Hematopoietic multipotent progenitor cell treated with erythropoietin and hydrocortisone succinate and interleukin-3 and kit ligand, for 15 days (in vitro differentiated cells): ENCODE measurements at regions not wholly inside any gene's neighbourhood (a gene's known extent, or its start where the extent isn't known, plus 50 kb on each side); places are given as distances from the start of the nearest gene placed in this dataset.
"Not testable (repeated sequence)": the region's sequence is repeated elsewhere in the genome, so short reads cannot be mapped to it uniquely, and the experiment has no call there.

ENCODE experiments used
- DNase-seq: peaks from one replicate; pipeline ENCODE4 v3.0.0-alpha.2; 2015; ENCODE audit warnings: low spot score

DNA sequence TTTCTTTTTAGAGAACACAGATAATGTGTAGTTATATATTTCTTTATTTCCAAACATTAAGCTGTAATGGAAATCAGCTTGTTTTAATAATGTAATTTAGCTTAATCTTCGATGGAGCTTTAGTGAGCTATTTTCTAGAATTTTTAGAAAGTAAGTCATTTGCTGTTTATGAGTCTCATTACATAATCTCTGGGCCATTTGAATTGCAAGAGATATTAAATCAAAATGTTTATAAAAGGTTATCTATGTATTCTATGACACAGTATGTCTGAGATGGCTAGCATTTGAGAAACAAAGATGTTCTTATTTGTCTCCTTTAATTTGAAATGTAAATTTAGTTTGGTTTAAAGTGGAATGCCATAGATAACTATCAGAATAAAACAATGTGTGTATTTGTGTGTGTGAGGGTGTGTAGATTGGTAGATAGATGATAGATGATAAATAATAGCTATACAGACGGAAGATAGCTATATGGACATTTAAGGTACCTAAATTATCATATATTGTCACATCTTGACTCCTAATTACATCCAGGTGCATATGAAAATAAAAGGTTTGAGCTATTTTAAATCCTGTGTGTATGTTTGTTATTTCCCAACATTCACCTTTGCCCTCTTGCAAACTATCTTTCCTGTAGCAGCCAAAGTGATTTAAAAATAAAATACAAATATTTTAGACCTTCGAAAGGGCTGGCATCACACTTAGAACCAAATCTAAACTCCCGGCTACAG lies 478.0 kb upstream of the KLF6 start:
- no peak for DNase-seq

DNA sequence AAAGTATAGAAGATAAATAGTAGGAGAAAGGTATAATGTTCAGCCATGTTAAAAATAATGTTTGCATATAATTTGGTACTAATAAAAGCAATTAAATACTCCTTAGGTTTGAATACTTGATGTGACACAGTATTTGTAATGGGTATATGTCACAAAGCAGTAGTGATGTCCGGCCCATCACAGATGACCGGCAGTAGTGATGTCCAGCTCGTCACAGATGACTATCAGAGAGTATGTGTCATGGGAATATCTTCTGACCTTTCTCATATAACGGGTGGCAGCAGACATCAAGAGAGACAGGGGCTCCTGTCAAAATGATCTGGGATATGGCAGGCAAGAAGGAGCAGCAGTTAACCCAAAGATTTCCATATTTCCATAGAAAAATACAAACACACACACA lies 477.4 kb upstream of the KLF6 start:
- DNase-seq, result no peak

DNA sequence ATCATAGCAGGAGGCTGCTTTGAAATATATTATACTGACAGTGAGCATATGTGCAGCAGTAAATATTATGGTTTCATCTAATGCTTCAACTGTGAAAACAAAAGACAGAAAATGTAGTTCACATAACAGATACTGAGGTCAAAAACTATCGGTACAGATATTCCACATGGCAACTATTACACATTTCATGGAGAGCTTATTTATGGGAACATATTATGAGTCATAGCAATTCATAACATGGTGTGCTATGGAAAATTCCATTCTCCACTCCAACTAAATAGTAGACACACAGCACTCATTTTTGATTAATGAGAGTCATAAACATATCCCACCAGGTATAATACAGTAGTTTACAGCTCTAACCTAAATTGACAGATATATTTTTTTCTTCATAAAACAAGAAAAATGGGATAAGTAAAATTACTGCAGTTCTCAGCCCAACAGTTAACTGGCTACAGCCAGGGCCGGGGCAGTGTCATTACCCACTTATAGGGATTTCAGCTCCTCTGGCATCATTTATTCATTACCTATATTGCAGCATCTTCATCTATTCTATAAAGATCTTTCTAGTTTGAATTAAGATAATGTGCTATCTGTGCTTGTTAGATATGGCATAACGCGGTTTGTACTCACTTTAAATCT lies 475.6 kb upstream of the KLF6 start:
- DNase-seq, result no peak

DNA sequence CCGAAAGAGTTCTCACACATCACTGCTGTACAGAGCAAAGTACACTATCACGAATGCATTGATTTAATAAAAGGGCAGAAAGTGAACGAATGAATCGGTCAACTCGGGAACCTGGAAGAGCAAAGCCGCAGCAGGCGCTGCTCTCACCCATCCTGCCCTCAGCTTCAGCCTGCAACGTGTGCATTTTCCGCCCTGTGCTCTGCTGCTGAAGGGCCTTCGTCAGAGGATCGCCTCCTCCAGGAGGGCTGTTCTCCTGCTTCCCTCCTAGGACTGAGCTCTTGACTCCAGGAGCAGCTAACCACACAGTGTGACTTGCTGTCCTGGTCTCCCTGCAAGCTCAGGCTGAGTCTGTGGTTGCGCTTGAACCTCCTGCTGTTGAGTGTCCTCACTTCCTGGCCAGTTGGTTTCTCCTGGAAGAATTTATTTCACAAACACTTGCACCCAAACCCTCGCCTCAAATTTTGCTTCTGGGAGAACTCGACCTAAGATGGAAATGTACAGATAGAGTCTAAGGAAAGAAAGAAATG lies 473.0 kb upstream of the KLF6 start:
- no peak for DNase-seq

DNA sequence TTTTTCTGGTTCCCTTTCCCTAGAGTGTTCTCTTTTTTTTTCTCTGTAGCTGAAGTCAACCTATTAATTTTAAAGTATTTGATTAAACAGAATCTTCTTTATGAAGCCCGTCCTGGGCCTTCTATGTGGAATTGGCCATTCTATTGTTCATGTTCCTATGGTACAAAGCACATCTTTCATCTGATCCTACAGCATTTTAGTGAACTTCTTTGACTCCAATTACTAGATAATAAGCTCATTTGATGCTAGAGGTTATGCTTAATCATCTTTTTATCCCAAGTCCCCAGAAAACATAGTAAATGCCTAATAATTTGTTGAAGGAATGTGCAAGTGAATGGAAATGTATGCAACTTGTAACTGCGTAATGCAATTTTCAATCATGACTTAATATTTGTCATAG lies 472.0 kb upstream of the KLF6 start:
- DNase-seq, result no peak

DNA sequence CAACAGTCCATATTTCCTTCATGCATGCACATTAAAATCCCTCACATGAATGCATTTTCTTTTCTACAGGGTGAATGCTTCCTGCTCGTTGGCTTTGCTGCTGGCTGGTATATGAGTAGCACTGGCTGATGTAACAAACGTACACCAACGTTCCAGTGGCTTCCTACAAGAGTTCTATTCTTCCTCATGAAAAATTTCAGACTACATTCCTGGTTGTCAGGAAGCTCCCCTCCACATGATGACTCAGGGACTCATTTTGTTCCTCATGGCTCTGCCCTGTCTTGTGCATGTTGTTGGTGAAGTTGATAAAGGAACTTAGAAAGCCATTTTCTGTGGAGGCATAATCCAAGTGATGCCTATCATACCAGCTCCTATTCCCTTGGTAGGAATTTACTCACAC lies 470.7 kb upstream of the KLF6 start:
- DNase-seq, result no peak

DNA sequence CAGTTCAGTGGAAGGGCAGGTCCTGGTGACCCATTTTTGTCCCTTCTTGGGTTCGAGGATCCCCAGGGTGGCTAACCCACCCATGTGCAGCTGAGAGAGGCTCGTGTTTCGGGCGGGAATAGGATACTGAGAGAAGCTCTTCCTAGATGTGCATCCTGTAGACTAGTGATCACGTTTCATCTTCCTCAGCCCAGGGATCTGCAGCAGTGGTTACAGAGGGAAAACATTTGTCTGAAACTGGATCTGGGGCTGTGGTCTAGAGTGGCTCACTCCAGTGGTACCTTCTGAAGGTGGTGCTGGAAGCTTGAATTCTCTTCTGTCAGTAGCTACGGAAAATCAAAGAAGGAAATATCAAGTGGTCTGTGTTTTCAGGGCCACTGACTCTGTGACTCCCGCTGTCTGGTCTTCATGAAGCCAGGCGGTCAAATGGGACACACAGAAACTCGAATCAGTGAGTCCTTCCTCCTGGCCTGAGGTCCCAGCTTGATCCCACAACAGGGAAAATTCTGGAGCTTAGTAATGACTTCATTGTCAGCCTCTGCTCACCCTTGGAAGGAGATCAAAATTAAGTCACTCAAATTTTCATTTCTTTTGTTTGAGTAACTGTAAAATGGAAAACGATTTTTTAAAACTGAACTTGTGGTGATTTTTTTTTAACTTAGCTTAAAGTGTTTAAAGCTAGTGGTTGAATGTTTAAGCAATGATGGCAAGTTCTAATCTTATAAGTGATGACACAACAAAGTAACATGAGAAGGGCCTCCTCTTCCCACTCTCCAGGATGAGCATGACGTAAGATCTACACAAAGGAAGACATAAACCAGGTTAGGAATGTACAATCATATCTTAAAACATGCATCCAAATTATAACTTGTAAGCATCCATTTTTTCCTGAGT lies 469.3 kb upstream of the KLF6 start:
- no peak for DNase-seq

DNA sequence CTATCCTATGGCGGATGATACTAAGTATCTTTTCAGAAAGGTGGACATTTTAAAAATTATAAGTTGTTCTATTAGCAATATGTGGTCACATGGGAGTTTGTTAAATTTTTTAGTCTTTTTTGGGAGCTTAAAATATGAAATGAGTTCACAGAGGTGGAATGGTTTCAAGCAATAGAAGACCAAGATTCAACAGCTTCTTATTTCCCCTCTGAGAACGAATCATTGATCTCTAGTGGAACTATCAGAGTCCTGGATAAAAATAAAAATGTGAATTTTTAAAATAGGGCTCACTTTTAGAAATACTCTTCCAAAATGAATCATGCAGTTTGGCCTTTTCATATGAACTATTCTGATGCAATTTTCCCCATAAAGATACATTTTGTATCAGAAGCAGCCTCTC lies 467.7 kb upstream of the KLF6 start:
- DNase-seq, result no peak

DNA sequence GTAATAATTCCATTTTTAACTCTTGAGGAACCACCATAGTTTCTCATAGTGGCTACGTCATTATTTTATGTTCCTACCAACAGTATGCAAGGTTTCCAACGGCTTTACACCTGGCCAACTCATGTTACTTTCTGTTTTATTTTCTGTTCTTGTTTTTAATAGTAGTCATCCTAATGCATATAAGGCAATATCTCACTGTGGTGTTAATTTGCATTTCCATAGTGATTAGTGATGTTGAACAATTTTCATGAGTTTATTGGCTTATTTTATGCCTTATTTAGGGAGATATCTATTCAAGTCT lies 465.5 kb upstream of the KLF6 start:
- DNase-seq, result no peak

DNA sequence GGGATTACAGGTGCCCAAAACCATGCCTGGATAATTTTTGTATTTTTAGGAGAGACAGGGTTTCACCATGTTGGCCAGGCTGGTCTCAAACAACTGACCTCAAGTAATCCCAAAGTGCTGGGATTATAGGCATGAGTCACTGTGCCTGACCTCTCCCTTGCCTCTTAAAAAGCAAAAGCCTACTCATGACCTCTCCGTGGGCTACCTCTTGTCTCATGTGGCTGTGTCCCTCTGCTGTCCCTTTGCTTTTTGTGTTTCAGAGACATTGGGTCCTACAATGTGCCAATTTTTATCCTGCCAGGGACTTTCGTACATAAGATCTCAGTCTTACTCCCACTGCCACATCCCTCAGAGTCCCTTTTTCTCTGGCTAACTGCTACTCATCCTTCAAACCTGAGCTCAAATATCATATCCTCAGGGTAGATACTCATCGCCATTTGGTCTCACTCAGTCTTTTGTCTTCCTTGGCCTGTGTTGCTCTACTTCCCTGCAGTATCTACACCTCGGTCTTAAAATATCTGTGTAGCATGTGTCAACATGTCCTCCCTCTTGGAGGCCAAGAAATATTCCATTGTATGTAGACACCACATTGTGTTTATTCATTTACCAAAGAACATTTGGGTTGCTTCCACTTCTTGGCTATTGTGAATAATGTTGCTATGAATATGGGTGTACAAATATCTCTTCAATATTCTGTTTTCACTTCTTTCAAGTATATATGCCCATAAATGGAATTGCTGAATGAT lies 465.0 kb upstream of the KLF6 start:
- no peak for DNase-seq

DNA sequence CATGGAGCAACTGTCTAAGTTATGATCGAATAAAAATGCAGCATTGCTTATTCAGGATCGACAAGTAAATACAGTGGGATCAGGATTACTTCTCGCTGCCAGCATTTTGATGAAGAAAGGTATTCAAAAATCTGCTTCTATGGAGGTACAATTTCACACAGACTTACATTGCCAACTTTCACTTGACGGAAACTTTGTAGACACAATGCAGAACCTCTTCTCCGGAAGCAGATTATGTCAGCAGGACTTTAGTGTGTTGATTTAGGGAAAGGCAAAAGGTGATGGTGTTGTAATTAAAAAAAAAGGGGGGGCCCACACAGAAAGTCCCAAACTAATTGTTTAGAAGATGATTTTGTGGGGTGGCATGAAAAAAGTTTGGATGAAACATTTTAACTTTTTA lies 462.4 kb upstream of the KLF6 start:
- no peak for DNase-seq

DNA sequence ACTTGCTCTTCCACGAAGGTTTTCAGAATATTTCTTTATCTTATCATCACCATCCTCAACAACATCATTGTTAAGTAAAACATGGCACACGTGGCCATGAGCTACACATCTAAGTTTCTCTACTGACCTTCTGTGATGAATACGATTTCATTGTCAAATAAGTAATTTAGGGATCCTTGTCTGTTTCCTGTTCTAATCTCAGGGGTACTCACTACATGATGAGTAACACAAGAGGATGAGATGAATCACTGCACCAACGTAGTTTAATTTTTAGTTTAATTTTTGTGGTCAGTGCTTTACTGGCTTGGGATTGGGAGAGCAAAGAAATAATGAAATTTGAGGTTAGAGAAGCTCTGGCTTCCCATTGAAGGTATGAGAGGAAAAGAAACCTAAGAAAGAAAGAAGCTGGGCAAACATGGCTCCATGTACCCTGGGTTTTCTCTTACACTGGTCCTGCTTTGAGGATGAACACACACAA lies 461.9 kb upstream of the KLF6 start:
- DNase-seq, result no peak

DNA sequence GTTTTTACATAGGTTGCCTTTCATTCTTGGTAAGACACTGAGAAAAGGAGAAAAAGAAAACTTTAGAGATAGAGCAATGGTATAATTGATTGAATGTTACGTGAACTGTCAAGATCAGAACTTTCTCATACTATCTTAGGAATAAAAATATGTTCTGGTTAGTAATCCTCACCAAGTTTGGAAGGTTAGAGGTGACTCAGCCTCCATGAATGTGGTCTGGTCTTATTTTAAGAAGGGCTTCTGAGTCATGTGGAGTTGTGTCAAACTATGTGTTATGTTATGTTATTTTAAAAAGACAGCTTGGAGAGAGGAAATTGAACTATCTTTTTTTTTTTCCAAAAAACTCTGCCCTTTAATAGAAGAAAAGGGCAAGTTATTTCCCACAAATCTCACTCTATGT lies 458.6 kb upstream of the KLF6 start:
- DNase-seq, result no peak

DNA sequence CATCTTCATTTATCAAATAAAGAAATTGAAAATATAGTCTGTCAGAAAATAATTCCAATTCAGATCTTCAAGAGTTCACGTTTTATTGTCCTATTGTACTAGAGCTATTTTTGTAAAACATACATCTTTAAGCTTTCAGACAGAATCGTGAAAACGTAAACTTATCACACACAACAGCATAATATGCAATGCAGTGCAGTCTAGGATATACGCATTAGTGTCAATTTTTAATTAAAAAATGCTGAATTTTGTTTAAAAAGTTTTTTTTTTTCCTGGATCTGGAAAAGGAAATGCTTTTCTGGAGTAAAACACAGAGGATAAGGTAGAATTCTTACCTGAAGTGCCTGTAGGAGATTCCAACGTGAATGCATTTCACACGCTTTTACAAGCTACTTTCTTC lies 458.2 kb upstream of the KLF6 start:
- no peak for DNase-seq

DNA sequence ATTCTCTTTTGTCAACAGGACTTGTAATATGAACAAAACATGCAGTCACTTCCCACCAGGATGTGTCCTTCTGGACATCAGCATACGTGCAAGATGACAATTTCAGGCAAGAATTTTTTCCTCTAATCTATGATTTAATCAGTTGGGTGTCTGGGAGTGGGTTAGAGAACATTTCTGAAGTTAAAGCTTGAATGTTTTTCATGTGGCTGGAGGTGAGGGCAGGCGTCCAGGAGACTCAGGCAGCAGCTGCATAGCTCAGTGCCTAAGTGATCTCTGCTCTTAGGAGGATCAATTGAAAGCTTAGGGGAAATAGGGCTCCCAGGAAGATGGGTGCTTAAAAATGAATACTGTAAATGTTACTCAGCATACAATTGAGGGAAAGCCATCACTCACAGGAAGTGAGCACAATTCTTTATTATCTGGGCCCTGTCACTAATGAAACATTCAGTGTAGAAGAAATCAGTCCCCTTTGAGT lies 457.6 kb upstream of the KLF6 start:
- no peak for DNase-seq

DNA sequence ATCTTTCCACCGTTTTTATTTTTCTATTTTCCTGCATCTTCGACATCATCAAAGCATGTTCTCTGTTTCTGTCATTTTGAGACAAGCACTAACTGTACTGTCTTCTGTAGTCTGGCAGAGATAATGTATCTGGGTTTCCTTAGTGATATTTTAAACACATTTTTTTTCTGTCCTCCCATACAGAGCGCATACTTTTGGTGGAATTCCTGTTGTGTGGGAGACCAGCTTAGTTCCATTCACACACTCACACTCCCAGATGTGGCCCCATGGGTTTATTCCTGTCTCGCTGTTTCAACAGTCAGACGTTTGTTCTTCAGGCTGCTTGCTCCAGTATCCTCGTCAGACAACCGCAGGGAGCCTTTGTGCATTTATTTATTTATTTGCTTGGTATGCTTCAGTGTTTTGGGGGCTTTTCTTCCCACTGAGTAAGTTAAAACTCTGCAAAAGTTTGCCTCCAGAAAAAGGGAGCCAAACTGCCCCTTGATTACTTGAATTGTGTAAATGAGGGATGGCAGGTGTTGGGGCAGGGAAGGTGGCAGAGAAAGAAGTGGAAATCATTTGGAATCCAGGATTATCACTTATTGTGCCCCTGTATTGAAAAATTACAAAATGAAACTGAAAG lies 456.8 kb upstream of the KLF6 start:
- no peak for DNase-seq

DNA sequence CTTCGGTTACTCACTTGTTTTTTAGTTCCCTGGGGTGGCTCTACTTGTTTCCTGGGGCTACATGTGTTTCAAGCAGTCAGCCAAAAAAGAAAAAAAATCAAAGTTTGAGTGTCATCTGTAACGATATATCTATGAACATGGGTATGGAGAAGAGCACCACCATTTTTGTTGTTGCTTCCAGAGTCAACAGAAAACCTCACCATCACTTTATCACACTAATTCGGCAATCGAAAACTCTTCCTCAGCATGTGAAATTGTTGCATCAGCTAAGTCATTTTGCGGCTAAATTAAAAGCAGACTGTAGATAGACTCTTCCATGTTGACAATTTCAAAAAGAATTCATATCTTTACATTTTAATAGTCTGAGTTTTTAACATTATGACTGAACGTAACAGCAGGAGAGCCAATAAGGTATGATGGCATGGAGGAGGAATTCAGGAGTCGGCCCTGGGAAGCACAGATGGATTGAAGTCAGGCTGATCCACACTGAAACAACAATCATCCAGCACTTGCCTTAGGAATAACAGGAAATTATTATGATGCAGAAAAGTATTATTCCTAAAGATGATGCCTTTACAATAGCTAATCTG lies 455.7 kb upstream of the KLF6 start:
- DNase-seq, result no peak

DNA sequence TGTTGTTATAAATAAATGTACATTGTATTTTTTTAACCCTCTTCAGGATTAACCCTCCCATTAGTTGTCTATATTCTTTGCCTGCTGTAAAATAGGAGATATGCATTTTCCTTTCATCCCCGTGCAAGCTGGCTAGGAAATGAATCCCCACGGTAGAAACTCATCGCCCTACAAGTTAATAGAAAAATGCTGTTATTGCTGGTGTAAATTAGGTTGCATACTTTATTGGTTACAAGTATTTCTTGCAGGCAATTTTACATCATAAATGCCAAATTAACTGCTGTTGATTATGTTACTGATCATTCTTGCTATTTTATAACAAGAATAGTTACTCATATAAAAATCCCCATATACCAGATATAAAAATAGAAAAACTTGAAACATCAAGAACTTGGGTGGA lies 454.2 kb upstream of the KLF6 start:
- no peak for DNase-seq

DNA sequence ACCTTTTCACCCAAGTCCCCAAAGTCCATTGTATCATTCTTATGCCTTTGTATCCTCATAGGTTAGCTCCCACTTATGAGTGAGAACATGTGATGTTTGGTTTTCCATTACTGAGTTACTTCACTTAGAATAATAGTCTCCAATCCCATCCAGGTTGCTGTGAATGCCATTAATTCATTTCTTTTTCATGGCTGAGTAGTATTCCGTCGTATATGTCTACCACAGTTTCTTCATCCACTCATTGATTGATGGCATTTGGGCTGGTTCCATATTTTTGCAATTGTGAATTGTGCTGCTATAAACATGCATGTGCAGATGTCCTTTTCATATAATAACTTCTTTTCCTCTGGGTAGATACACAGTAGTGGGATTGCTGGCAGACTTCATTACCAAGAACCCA lies 451.9 kb upstream of the KLF6 start:
- not testable (repeated sequence) for DNase-seq

DNA sequence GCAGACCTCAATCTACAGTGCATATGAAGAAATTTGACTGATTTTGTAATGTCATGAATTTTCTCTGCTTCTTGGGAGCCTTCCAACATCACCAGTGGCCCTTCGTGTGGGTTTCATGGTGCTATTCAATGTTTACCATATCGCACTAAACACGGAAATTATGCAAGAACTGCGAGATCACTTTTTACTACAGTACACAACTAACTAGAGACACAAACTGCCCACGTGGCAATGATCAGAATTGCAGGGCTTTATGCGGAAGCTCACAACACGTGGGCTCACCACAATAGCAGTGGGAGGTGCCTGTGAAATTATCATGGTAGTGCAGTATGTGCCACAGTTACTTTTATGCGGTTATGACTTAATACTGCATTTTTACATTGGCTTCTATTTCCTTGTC lies 449.7 kb upstream of the KLF6 start:
- DNase-seq, result no peak

DNA sequence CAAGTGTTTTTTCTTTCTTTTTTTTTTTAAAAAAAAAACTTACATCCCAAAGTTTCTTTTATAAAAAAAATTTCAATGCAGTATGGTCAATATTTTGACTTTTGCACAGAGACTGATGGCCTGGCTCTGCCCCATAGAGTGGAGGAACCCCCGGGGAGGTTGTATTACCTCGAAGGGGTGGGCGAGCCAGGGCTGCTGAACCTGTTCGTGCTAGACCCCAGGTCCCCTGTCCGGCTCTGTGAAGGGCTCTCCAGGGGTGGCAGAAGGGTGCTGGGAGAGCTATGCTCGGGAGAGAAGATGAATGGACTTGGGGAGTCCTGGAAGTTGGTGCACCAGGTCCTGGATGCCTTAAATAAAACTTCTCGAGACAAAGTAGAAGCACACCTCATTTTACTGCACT lies 446.4 kb upstream of the KLF6 start:
- no peak for DNase-seq
